ENCODE measurements at regions not wholly inside any gene's neighbourhood (a gene's known extent, or its start where the extent isn't known, plus 50 kb on each side); places are given as distances from the start of the nearest gene placed in this dataset.
"Not testable (repeated sequence)": the region's sequence is repeated elsewhere in the genome, so short reads cannot be mapped to it uniquely, and the experiment has no call there.

DNA sequence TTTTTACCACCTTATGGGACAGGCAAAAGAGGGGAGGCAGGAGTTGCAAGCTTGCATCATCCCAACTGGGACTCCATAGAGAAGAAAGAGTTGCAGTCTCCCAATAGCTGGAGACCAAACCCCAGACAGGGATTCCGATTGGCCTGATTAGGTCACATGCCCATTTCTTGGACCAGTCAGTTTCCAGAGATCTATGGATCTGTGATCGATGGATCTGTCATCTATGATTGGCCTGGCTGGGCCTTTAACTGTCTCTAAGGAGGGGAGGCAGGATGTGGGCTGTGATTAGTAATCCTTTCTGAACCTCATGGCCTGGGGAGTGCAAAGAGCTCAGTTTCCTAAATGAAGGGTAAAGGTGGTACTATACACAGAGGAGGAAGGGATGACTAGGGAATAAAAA is 252.1 kb downstream of the MATN1 start:
- FAIRE-seq, result no peak
- TF ChIP-seq POLR2A (IDR thresholded peaks at IDR 0.05; ENCODE audit: low read depth, low read length) (no peak), TAF1 (IDR thresholded peaks at IDR 0.05; ENCODE audit: borderline replicate concordance, low read depth, low read length) (no peak), POLR2AphosphoS5 (IDR thresholded peaks at IDR 0.05; ENCODE audit: low read depth, low read length) (no peak)
- no peak for DNase-seq (ENCODE audit: insufficient read length)

DNA sequence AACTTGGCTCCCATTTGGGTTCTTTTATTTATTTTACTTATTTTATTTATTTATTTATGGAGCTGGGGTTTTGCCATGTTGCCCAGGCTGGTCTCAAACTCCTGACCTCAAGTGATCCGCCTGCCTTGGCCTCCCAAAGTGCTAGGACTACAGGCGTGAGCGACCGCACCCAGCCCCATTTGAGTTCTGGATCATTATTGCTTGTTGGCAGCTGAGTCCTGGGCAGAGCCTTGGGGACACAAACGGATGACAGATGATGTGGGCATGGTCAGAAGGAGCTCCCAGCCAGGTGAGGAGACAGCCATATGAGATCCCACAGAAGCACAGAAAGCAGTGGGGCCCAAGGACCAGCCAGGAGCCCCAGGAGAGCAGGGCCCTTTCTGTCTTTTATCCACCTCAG is 254.0 kb downstream of the MATN1 start:
- FAIRE-seq (no peak), DNase-seq (ENCODE audit: insufficient read length) (no peak)
- TF ChIP-seq POLR2A (IDR thresholded peaks at IDR 0.05; ENCODE audit: low read depth, low read length) (no peak), POLR2AphosphoS5 (IDR thresholded peaks at IDR 0.05; ENCODE audit: low read depth, low read length) (no peak), TAF1 (IDR thresholded peaks at IDR 0.05; ENCODE audit: borderline replicate concordance, low read depth, low read length) (no peak)

DNA sequence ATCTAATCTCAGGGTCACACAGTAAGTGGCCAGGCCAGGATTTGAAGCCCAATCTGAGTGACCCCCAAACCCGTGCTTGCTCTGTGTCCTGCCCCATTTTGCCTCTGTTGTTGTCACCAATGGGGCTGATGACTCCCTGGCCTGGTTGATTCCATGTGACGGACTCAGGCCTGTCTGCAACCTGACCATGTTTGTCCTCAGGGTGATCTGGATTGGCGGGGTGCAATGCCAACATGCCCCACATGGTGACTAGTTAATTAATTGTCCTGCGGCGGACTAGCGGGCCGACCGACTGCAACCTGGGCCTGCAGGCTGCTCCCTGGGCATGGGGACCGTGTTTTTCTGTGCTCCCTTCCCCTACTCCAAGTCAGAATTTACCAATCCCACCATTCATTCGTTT is 256.3 kb downstream of the MATN1 start:
- FAIRE-seq, result no peak
- DNase-seq (ENCODE audit: insufficient read length), result no peak
- TF ChIP-seq POLR2A (IDR thresholded peaks at IDR 0.05; ENCODE audit: low read depth, low read length) (no peak), TAF1 (IDR thresholded peaks at IDR 0.05; ENCODE audit: borderline replicate concordance, low read depth, low read length) (no peak), POLR2AphosphoS5 (IDR thresholded peaks at IDR 0.05; ENCODE audit: low read depth, low read length) (no peak)

DNA sequence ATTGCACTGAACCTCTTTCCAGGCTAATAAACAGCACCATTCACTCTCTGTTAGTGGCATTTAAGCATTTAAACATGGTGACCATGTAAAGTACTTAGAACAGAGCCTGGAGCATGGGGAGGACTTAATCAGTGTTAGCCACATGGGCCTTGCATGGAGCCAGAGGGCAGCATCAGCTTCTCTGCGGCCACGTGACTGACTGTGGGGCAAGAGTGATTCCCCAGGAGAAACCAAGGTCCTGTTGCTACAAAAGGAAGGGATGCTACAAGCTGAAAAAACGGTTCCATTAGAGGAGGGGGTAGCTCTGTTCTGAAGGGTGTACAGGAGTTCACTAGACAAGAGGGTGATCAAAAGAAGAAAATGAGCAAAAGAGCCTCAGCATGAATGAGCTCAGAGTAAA is 256.8 kb downstream of the MATN1 start:
- no peak for TF ChIP-seq POLR2AphosphoS5 (IDR thresholded peaks at IDR 0.05; ENCODE audit: low read depth, low read length)
- TF ChIP-seq TAF1 (IDR thresholded peaks at IDR 0.05; ENCODE audit: borderline replicate concordance, low read depth, low read length), result no peak
- no peak for TF ChIP-seq POLR2A (IDR thresholded peaks at IDR 0.05; ENCODE audit: low read depth, low read length)
- DNase-seq (ENCODE audit: insufficient read length), result no peak
- FAIRE-seq, result no peak

DNA sequence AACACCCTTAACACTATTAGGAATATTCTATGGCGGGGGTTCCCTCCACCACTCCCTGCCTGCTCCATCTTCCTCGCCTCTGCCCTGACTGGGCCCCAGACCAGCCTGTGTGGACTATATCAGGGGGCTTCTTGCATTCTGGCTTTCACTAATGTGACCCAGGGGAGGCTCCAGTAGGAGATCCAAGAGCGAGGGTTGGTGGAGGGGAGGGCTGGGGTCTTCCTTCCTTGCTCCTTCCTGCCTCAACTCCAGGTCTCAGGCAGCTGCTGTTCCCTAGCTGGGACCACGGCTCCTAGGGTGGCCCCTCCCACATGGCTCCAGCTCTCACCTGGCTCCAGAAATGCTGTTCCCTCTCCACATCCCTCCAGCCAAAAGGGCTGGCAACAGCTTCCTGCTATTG is 257.4 kb downstream of the MATN1 start:
- no peak for DNase-seq (ENCODE audit: insufficient read length)
- no peak for FAIRE-seq
- TF ChIP-seq POLR2AphosphoS5 (IDR thresholded peaks at IDR 0.05; ENCODE audit: low read depth, low read length) (no peak), TAF1 (IDR thresholded peaks at IDR 0.05; ENCODE audit: borderline replicate concordance, low read depth, low read length) (no peak), POLR2A (IDR thresholded peaks at IDR 0.05; ENCODE audit: low read depth, low read length) (no peak)

DNA sequence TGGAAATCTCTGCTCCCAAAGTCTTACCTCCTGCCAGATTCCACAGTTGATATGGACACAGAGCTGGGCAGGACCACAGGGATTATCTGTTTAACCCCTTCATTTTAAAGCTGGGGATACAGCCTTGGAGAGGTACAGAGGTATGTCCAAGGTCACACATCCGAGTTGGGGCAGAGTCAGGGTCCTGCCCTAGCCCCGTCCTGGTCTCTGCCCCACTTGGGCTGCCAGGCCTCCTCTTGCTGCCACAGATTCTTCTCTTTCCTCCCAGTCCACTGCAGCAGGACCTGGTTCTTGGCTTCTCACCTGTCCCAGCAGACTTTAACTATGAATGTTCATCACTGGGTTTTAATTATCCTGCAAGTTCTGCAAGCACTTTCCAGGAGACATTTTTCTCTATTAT is 258.3 kb downstream of the MATN1 start:
- no peak for FAIRE-seq
- TF ChIP-seq TAF1 (IDR thresholded peaks at IDR 0.05; ENCODE audit: borderline replicate concordance, low read depth, low read length), result no peak
- no peak for TF ChIP-seq POLR2A (IDR thresholded peaks at IDR 0.05; ENCODE audit: low read depth, low read length)
- TF ChIP-seq POLR2AphosphoS5 (IDR thresholded peaks at IDR 0.05; ENCODE audit: low read depth, low read length), result no peak
- no peak for DNase-seq (ENCODE audit: insufficient read length)

DNA sequence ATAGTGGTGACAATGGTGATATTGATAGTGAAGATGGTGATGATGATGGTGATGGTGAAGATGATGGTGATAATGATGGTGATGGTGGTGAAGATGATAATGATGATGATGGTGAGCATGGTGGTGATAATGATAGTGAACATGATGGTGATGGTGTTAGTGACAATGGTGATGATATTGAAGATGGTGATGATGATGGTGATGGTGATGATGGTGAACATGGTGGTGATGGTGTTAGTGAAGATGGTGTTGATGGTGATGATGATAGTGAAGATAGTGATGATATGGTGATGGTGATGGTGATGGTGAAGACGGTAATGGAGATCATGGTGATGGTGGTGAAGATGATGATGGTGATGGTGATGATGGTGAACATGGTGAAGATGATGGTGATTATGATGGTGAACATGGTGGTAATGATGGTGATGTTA is 259.2 kb downstream of the MATN1 start:
- FAIRE-seq, result no peak
- no peak for DNase-seq (ENCODE audit: insufficient read length)
- no peak for TF ChIP-seq POLR2AphosphoS5 (IDR thresholded peaks at IDR 0.05; ENCODE audit: low read depth, low read length)
- TF ChIP-seq POLR2A (IDR thresholded peaks at IDR 0.05; ENCODE audit: low read depth, low read length), result no peak
- no peak for TF ChIP-seq TAF1 (IDR thresholded peaks at IDR 0.05; ENCODE audit: borderline replicate concordance, low read depth, low read length)

DNA sequence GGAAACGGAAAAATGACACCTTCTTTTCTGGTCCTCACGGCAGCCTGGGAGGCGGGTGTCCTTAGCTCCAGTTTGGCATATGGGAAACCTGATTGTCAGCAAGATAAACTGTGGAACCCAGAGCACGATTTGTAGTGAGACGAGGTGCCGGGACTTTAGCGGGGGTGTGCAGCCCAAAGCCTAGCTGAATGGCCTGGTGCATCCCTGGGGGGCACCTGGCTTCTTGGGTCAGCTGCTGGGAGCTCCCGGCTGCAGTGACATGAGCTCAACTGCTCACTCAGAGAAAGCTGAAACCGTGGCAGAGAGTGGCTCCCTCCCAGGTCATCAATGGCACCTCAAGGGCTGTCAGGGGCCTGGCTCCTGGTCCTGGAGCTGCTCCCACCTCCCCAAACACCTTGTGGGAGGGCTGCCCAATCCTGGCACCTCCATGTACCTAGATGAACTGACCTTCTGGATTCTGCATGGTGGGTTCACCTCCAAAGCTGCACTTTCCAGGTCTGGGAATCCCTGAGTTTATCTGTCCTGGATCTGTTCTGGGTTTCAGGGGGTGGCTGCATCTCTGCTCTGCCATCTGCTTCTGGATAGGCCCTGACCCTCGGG is 260.5 kb downstream of the MATN1 start:
- DNase-seq (ENCODE audit: insufficient read length) (no peak), FAIRE-seq (no peak)
- TF ChIP-seq TAF1 (IDR thresholded peaks at IDR 0.05; ENCODE audit: borderline replicate concordance, low read depth, low read length) (no peak), POLR2AphosphoS5 (IDR thresholded peaks at IDR 0.05; ENCODE audit: low read depth, low read length) (no peak), POLR2A (IDR thresholded peaks at IDR 0.05; ENCODE audit: low read depth, low read length) (no peak)

DNA sequence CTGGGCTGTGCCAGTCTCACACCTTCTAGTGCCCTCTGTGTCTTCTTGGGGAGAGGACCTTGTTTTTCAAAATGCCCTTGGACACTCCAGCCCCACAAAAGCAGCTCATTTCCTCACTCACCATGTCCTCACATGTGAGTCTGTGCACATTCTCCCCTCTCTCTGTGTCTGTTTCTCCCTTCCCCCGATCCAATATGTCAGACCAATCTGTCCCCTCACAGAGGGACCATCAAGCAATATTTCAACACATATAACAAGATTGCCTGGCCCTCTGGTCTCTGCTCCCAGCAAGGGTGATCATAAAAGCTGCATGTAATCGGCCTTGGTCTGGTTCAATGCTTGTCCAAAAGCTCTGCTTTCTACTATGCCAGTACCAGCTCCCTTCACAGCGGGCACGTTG is 261.2 kb downstream of the MATN1 start:
- TF ChIP-seq TAF1 (IDR thresholded peaks at IDR 0.05; ENCODE audit: borderline replicate concordance, low read depth, low read length), result no peak
- no peak for TF ChIP-seq POLR2A (IDR thresholded peaks at IDR 0.05; ENCODE audit: low read depth, low read length)
- TF ChIP-seq POLR2AphosphoS5 (IDR thresholded peaks at IDR 0.05; ENCODE audit: low read depth, low read length), result no peak
- DNase-seq (ENCODE audit: insufficient read length) (no peak), FAIRE-seq (no peak)

DNA sequence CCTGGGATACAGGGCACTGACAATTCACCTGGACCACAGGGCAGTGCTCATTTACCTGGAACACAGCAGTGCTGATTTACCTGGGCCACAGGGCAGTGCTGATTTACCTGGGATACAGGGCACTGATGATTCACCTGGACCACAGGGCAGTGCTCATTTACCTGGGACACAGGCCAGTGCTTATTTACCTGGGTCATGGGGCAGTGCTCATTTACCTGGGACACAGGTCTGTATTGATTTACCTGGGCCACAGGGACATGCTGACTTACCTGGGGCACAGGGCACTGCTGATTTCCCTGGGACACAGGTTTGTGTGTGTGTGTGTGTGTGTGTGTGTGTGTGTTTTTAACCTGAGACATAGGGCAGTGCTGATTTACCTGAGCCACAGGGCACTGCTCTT is 261.7 kb downstream of the MATN1 start:
- no peak for DNase-seq (ENCODE audit: insufficient read length)
- TF ChIP-seq TAF1 (IDR thresholded peaks at IDR 0.05; ENCODE audit: borderline replicate concordance, low read depth, low read length) (no peak), POLR2AphosphoS5 (IDR thresholded peaks at IDR 0.05; ENCODE audit: low read depth, low read length) (no peak), POLR2A (IDR thresholded peaks at IDR 0.05; ENCODE audit: low read depth, low read length) (no peak)
- FAIRE-seq, result no peak

DNA sequence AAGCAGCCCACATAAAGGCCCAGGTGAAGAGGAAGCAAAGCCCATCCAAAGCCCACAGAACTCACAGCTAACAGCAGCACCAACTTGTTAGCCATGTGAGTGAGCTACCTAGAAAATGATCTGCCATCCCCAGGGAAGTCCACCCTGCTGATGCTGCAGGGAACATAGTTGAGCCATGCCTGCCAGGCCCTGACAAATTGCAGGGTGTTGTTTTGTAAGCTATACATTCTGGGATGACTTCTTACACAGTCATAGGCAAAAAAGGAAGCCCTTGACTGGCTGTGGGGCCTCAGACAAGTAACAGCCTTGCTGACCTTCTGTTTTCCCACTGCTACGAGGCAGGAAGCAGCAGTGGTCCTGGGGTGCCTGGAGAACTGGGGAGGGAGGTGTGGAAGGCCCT is 262.7 kb downstream of the MATN1 start:
- no peak for FAIRE-seq
- no peak for TF ChIP-seq POLR2AphosphoS5 (IDR thresholded peaks at IDR 0.05; ENCODE audit: low read depth, low read length)
- no peak for TF ChIP-seq TAF1 (IDR thresholded peaks at IDR 0.05; ENCODE audit: borderline replicate concordance, low read depth, low read length)
- TF ChIP-seq POLR2A (IDR thresholded peaks at IDR 0.05; ENCODE audit: low read depth, low read length), result no peak

DNA sequence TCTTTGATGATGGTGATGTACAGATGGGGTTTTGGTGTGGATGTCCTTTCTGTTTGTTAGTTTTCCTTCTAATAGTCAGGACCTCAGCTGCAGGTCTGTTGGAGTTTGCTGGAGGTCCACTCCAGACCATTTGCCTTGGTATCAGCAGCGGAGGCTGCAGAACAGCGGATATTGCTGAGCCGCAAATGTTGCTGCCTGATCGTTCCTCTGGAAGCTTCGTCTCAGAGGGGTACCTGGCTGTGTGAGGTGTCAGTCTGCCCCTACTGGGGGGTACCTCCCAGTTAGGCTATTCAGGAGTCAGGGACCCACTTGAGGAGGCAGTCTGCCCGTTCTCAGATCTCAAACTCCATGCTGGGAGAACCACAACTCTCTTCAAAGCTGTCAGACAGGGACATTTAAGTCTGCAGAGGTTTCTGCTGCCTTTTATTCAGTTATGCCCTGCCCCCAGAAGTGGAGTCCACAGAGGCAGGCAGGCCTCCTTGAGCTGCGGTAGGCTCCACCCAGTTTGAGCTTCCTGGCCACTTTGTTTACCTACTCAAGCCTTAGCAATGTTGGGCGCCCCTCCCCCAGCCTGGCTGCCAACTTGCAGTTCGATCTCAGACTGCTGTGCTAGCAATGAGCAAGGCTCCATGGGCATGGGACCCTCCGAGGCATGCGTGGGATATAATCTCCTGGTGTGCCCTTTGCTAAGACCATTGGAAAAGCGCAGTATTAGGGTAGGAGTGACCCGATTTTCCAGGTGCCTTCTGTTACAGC is 264.5 kb downstream of the MATN1 start:
- DNase-seq (ENCODE audit: insufficient read length); FAIRE-seq: not testable (repeated sequence)

More for the DNA sequence above, 262.7 kb downstream of the MATN1 start:
- DNase-seq (ENCODE audit: insufficient read length), result no peak
